Kidney epithelial cell (primary cell): ENCODE measurements at regions not wholly inside any gene's neighbourhood (a gene's known extent, or its start where the extent isn't known, plus 50 kb on each side); places are given as distances from the start of the nearest gene placed in this dataset.
A peak's percentile ranks its signal among the peaks of the same experiment; 100 is the strongest.

ENCODE experiments used
- DNase-seq: peaks from one replicate; pipeline ENCODE4 v3.0.0-alpha.2; 2010; ENCODE audit warnings: low read depth
- H3K27me3 ChIP-seq: 2 replicates; pipeline ENCODE4 v1.6.0; 2011; ENCODE audit warnings: low read length; ENCODE audit not compliant: control insufficient read depth, insufficient read depth
- H3K36me3 ChIP-seq: 2 replicates; pipeline ENCODE4 v1.5.1; 2011; ENCODE audit warnings: low read length; ENCODE audit not compliant: control insufficient read depth, insufficient read depth
- H3K4me3 ChIP-seq: 2 replicates; pipeline ENCODE4 v1.5.1; 2011; ENCODE audit warnings: low read depth, mild to moderate bottlenecking, control low read depth, low read length
- TF ChIP-seq, protein P1 (sequence below): IDR thresholded peaks from 2 replicates; pipeline ENCODE4 v1.5.1; 2011; ENCODE audit warnings: mild to moderate bottlenecking, moderate library complexity, low read length, control low read depth, inconsistent platforms; ENCODE audit not compliant: insufficient read depth, poor library complexity, severe bottlenecking

DNA sequence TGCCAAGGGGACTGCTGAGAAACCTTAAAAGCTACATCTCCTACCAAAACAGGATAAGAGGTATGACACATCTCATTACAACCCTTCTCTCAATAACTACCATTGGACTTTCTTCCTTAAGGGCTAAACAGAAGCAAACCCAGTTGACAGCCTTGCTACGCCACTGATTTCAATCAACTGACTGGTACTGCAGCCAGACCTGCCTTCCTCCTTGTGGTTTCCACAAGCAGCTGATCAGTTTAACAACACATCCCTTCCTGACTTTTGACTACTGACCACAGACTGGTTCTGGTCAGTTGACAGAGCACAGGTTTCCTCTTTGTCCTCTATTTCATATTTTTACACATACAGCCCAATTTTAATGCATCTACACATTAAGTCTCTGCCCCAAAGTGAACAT, 108.8 kb downstream of the ADAMTS1 start:
- Histone ChIP-seq H3K27me3 (no peaks in the 10 kb centered on the region), H3K36me3 (no peaks in the 10 kb centered on the region), H3K4me3 (no peak overlapping the region)
- TF ChIP-seq, protein P1, sequence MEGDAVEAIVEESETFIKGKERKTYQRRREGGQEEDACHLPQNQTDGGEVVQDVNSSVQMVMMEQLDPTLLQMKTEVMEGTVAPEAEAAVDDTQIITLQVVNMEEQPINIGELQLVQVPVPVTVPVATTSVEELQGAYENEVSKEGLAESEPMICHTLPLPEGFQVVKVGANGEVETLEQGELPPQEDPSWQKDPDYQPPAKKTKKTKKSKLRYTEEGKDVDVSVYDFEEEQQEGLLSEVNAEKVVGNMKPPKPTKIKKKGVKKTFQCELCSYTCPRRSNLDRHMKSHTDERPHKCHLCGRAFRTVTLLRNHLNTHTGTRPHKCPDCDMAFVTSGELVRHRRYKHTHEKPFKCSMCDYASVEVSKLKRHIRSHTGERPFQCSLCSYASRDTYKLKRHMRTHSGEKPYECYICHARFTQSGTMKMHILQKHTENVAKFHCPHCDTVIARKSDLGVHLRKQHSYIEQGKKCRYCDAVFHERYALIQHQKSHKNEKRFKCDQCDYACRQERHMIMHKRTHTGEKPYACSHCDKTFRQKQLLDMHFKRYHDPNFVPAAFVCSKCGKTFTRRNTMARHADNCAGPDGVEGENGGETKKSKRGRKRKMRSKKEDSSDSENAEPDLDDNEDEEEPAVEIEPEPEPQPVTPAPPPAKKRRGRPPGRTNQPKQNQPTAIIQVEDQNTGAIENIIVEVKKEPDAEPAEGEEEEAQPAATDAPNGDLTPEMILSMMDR = no peak
- no peak for DNase-seq

DNA sequence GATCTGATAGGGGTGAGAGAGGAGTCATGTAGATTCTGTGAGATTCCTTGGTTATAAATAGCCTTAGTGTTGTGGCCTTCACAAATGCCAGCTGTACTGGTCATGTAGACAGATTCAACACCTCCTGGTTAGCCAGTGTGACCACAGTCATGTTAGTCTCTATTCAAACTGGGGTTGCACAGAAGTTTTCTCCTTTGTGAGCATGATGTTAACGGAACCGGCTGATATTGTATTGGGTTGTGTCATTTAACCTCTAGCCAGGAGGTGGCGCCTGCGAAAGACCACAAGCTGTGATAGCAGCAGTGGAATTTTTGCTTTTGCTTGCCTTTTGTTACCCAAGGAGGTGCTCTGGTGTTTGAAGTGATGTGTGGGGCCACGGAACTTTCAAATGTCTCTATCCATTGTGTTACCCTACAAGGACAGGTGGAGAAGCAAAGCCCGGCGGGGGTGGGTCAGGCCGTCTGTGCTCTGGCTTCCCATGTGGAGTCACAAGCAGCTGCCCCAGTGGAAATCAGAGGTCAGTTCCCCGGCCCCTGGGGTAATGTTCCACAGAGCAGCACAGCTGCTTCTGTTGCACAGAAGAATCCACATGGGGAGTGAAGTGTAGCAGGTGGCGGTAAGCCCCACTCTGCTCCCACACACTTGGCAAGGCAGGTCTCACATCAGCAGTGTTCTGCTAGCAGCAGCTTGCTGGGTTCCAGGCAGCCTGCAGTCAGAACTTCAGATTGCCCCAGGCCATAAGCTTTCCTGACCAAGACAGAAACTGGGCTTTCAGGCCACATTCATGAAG, 112.6 kb downstream of the ADAMTS1 start:
- H3K4me3 ChIP-seq = no peak overlapping the region
- H3K36me3 ChIP-seq = no peaks in the 10 kb centered on the region
- peak; percentile 18 for DNase-seq
- TF ChIP-seq, protein P1 = peak; percentile 80
- H3K27me3 ChIP-seq = no peaks in the 10 kb centered on the region

DNA sequence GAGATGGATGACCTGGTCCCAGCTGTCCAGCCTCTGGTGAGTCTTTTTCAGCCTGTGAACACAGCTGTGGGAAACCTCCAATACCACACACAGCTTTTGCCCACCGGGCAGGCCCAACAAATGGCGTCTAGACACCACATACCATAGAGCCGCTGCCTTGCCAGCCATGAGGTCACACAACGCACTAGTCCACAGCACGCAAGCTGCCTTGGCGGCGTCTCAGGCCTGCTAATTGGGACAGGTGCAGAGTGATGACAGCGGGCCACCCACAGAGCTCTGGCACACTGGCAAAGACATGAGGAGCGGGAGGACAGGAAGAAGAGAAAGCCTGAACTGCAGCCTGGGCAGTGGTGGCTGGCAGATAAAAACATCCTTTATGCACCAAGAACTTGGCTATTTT, 125.5 kb downstream of the ADAMTS1 start:
- no peak overlapping the region for H3K4me3 ChIP-seq
- no peaks in the 10 kb centered on the region for H3K27me3 ChIP-seq
- H3K36me3 ChIP-seq = no peaks in the 10 kb centered on the region
- DNase-seq = no peak
- TF ChIP-seq, protein P1 = no peak

DNA sequence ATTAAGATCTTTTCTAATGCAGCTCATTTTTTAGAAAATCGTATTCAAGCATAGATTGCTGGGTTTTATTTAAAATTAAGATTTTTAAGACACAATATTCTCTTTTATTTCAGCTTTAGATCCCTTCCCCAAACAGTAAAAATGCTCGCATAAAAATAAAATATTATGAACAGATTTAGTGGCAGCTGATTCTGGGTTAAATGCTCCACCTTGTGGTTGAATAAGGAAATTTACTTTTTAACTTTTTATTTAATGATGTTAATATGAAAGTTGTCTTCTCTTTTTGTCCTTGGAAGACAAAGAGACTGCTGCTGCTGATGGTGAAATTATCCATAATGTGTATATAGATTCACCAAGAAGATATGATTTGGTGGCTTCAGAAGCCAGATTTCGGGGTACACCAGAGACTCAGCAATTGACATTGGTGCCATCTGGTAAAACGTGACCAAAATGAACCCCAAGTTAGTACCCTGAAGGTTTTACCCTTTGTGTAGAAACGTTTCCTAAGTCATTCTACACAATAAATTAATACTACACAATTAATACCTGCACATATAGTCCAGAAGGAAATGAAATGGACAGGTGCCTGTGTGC, 128.0 kb downstream of the ADAMTS1 start:
- H3K36me3 ChIP-seq = no peaks in the 10 kb centered on the region
- no peak overlapping the region for H3K4me3 ChIP-seq
- DNase-seq = no peak
- TF ChIP-seq, protein P1 = peak; percentile 24
- no peaks in the 10 kb centered on the region for H3K27me3 ChIP-seq

DNA sequence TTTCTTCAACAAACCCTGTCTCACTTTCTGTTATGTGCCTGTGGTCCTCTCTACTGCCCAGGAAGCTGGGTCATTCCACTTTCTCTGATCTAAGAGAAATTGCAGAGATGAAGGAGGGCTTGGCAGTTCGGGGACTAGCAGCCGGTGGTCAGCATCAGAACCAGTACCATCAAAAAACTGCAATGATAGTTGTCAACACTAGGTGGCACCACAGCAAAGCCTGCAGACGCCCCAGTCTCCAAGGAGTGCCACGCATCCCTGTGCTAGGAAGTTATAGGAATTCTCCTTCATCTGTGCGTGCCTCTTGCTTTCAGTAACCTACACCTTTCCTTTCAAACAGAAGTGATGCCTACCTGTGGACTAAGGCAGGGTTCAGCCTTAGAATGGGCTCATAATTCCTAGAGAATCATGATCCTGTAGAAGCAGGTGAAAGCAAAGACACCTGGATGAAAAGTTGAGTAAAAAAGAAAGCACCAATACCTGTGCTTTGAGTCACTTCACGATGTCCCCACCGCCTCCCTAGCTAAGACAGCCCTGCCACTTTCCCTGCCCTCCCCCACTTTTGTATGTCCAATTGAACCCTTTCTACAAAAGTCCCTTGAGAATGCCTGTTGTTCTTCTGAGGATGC, 129.2 kb downstream of the ADAMTS1 start:
- H3K36me3 ChIP-seq = no peaks in the 10 kb centered on the region
- no peak overlapping the region for H3K4me3 ChIP-seq
- no peaks in the 10 kb centered on the region for H3K27me3 ChIP-seq
- TF ChIP-seq, protein P1 = peak; percentile 89
- DNase-seq = peak; percentile 10
